Ishikawa (cell line): ENCODE measurements at regions not wholly inside any gene's neighbourhood (a gene's known extent, or its start where the extent isn't known, plus 50 kb on each side); places are given as distances from the start of the nearest gene placed in this dataset.

ENCODE experiments used
- CEBPB ChIP-seq: IDR thresholded peaks from 2 replicates; pipeline ENCODE4 v1.6.1; 2012
- CREB1 ChIP-seq: IDR thresholded peaks from 2 replicates; pipeline ENCODE4 v1.6.1; 2012; ENCODE audit warnings: low read depth
- EGR1 ChIP-seq: IDR thresholded peaks from 2 replicates; pipeline ENCODE4 v1.6.1; 2012
- EP300 ChIP-seq: IDR thresholded peaks from 2 replicates; pipeline ENCODE4 v1.6.1; 2012; ENCODE audit warnings: borderline replicate concordance
- FOXM1 ChIP-seq: IDR thresholded peaks from 2 replicates; pipeline ENCODE4 v1.6.1; 2012; ENCODE audit warnings: low read depth, borderline replicate concordance
- NFIC ChIP-seq: IDR thresholded peaks from 2 replicates; pipeline ENCODE4 v1.6.1; 2012
- RAD21 ChIP-seq: IDR thresholded peaks from 2 replicates; pipeline ENCODE4 v1.6.1; 2012; ENCODE audit warnings: low read depth
- TAF1 ChIP-seq: IDR thresholded peaks from 2 replicates; pipeline ENCODE4 v1.6.1; 2012; ENCODE audit warnings: low read depth, mild to moderate bottlenecking
- TCF12 ChIP-seq: IDR thresholded peaks from 2 replicates; pipeline ENCODE4 v1.6.1; 2012; ENCODE audit warnings: low read depth
- TEAD4 ChIP-seq: IDR thresholded peaks from 2 replicates; pipeline ENCODE4 v1.6.1; 2012
- YY1 ChIP-seq: IDR thresholded peaks from 2 replicates; pipeline ENCODE4 v1.6.1; 2012; ENCODE audit warnings: low read depth
- ZBTB7A ChIP-seq: IDR thresholded peaks from 2 replicates; pipeline ENCODE4 v1.6.1; 2012; ENCODE audit warnings: low read depth
- TF ChIP-seq, protein P1 (sequence below): IDR thresholded peaks from 2 replicates; pipeline ENCODE4 v1.6.1; 2012
- TF ChIP-seq, protein P2 (sequence below): IDR thresholded peaks from 2 replicates; pipeline ENCODE4 v1.6.1; 2012
- TF ChIP-seq, protein P3 (sequence below): IDR thresholded peaks from 2 replicates; pipeline ENCODE4 v1.6.1; 2012; ENCODE audit warnings: low read depth, mild to moderate bottlenecking

DNA sequence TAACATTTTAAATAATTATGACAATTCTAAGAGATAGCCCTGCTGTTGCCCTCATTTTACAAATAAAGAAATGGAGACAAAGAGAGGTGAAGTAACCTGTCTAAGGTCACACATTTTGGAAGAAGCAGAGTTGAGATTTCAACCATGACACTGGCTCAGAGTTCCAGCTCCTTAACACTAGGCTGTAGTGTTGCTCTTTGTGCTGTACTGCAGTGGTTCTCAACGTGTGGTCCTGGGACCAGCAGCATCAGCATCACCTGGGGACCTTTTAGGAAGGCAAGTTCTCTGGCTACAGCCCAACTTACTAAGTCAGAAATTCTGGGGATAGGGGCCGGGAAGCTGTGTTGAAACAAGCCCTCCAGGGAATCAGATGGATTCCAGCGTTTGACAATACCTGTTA lies 62.4 kb upstream of the FERMT1 start:
- no peak for TF ChIP-seq FOXM1
- TF ChIP-seq, protein P1, sequence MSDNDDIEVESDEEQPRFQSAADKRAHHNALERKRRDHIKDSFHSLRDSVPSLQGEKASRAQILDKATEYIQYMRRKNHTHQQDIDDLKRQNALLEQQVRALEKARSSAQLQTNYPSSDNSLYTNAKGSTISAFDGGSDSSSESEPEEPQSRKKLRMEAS: no peak

GRCh38 chr20:6184086-6184485 lies 61.3 kb upstream of the FERMT1 start:
- TF ChIP-seq EP300 (no peak), EGR1 (no peak), TCF12 (no peak), TAF1 (no peak), YY1 (no peak), NFIC (no peak), ZBTB7A (no peak), FOXM1 (no peak)
- TF ChIP-seq, protein P2, sequence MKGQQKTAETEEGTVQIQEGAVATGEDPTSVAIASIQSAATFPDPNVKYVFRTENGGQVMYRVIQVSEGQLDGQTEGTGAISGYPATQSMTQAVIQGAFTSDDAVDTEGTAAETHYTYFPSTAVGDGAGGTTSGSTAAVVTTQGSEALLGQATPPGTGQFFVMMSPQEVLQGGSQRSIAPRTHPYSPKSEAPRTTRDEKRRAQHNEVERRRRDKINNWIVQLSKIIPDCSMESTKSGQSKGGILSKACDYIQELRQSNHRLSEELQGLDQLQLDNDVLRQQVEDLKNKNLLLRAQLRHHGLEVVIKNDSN: no peak
- TF ChIP-seq, protein P1: no peak
- TF ChIP-seq, protein P3, sequence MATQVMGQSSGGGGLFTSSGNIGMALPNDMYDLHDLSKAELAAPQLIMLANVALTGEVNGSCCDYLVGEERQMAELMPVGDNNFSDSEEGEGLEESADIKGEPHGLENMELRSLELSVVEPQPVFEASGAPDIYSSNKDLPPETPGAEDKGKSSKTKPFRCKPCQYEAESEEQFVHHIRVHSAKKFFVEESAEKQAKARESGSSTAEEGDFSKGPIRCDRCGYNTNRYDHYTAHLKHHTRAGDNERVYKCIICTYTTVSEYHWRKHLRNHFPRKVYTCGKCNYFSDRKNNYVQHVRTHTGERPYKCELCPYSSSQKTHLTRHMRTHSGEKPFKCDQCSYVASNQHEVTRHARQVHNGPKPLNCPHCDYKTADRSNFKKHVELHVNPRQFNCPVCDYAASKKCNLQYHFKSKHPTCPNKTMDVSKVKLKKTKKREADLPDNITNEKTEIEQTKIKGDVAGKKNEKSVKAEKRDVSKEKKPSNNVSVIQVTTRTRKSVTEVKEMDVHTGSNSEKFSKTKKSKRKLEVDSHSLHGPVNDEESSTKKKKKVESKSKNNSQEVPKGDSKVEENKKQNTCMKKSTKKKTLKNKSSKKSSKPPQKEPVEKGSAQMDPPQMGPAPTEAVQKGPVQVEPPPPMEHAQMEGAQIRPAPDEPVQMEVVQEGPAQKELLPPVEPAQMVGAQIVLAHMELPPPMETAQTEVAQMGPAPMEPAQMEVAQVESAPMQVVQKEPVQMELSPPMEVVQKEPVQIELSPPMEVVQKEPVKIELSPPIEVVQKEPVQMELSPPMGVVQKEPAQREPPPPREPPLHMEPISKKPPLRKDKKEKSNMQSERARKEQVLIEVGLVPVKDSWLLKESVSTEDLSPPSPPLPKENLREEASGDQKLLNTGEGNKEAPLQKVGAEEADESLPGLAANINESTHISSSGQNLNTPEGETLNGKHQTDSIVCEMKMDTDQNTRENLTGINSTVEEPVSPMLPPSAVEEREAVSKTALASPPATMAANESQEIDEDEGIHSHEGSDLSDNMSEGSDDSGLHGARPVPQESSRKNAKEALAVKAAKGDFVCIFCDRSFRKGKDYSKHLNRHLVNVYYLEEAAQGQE: no peak

GRCh38 chr20:6180531-6180930 lies 57.7 kb upstream of the FERMT1 start:
- TF ChIP-seq CREB1: no peak
- TF ChIP-seq YY1: no peak
- TF ChIP-seq, protein P2: no peak
- TF ChIP-seq TEAD4: no peak
- no peak for TF ChIP-seq ZBTB7A
- no peak for TF ChIP-seq CEBPB
- TF ChIP-seq FOXM1: no peak
- no peak for TF ChIP-seq EP300
- TF ChIP-seq TAF1: no peak
- no peak for TF ChIP-seq RAD21
- no peak for TF ChIP-seq NFIC
- TF ChIP-seq, protein P3: no peak
- TF ChIP-seq, protein P1: no peak
- TF ChIP-seq EGR1: no peak
- TF ChIP-seq TCF12: no peak

GRCh38 chr20:6178537-6178936 lies 55.7 kb upstream of the FERMT1 start:
- TF ChIP-seq FOXM1 (no peak), RAD21 (peak; percentile 52)
- TF ChIP-seq, protein P1: no peak

- TF ChIP-seq TCF12: no peak
- no peak for TF ChIP-seq TAF1
- no peak for TF ChIP-seq NFIC
- TF ChIP-seq, protein P1: no peak
- no peak for TF ChIP-seq CEBPB
- no peak for TF ChIP-seq YY1
- no peak for TF ChIP-seq RAD21
- TF ChIP-seq EP300: no peak
- TF ChIP-seq ZBTB7A: no peak
- no peak for TF ChIP-seq FOXM1
These were observed 50.7 kb upstream of the FERMT1 start for GRCh38 chr20:6173481-6173880.
